ENCODE measurements at regions not wholly inside any gene's neighbourhood (a gene's known extent, or its start where the extent isn't known, plus 50 kb on each side); places are given as distances from the start of the nearest gene placed in this dataset.

- intact Hi-C loops (cut with DNase I) = no loop called here
- DNase-seq (ENCODE audit: low spot score) = no peak
Observed at GRCh38 chrX:84611843-84612636, 109.8 kb upstream of the HDX start.

- DNase-seq (ENCODE audit: low spot score) = no peak
- intact Hi-C loops (cut with DNase I) = loop anchor here in 1 of 2 donors (5.0 kb wide), 1 partner anchor 1067 kb away; no protein-coding TSS in a partner anchor
Observed at GRCh38 chrX:84634201-84634782, 132.0 kb upstream of the HDX start.

- no peak for DNase-seq (ENCODE audit: low spot score)
- intact Hi-C loops (cut with DNase I) = no loop called here
Observed at GRCh38 chrX:84666086-84666485, 163.8 kb upstream of the HDX start.

- intact Hi-C loops (cut with DNase I) = no loop called here
- DNase-seq (ENCODE audit: low spot score) = no peak
Observed at GRCh38 chrX:84690228-84690627, 188.0 kb upstream of the HDX start.

GRCh38 chrX:84709987-84710386, 207.7 kb upstream of the HDX start:
- intact Hi-C loops (cut with DNase I) = no loop called here
- DNase-seq (ENCODE audit: low spot score) = no peak

GRCh38 chrX:84710611-84711010, 208.4 kb upstream of the HDX start:
- intact Hi-C loops (cut with DNase I) = no loop called here
- DNase-seq (ENCODE audit: low spot score) = no peak

GRCh38 chrX:84712621-84713020, 210.4 kb upstream of the HDX start:
- DNase-seq (ENCODE audit: low spot score) = no peak
- intact Hi-C loops (cut with DNase I) = no loop called here

- intact Hi-C loops (cut with DNase I) = no loop called here
- DNase-seq (ENCODE audit: low spot score) = no peak
Observed at GRCh38 chrX:84715315-84715714, 213.1 kb upstream of the HDX start.

GRCh38 chrX:84717343-84717742, 215.1 kb upstream of the HDX start:
- intact Hi-C loops (cut with DNase I) = no loop called here

GRCh38 chrX:84721416-84721815, 219.2 kb upstream of the HDX start:
- no peak for DNase-seq (ENCODE audit: low spot score)
- intact Hi-C loops (cut with DNase I) = no loop called here

More at GRCh38 chrX:84717343-84717742, 215.1 kb upstream of the HDX start:
- DNase-seq (ENCODE audit: low spot score) = no peak

- DNase-seq (ENCODE audit: low spot score) = no peak
- intact Hi-C loops (cut with DNase I) = no loop called here
Observed at GRCh38 chrX:84724576-84724975, 222.3 kb upstream of the HDX start.

- DNase-seq (ENCODE audit: low spot score) = no peak
- intact Hi-C loops (cut with DNase I) = no loop called here
Observed at GRCh38 chrX:84729408-84729807, 227.2 kb upstream of the HDX start.

GRCh38 chrX:84729809-84730208, 227.6 kb upstream of the HDX start:
- intact Hi-C loops (cut with DNase I) = loop anchor here in 1 of 2 donors (10.0 kb wide), 1 partner anchor 175 kb away; no protein-coding TSS in a partner anchor
- DNase-seq (ENCODE audit: low spot score) = no peak

- intact Hi-C loops (cut with DNase I) = loop anchor here in 1 of 2 donors (10.0 kb wide), 1 partner anchor 170 kb away; no protein-coding TSS in a partner anchor
Observed at GRCh38 chrX:84735025-84735424, 232.8 kb upstream of the HDX start.

GRCh38 chrX:84737471-84737871, 235.2 kb upstream of the HDX start:
- intact Hi-C loops (cut with DNase I) = loop anchor here in 1 of 2 donors (10.0 kb wide), 1 partner anchor 167 kb away; no protein-coding TSS in a partner anchor
- no peak for DNase-seq (ENCODE audit: low spot score)

More at GRCh38 chrX:84735025-84735424, 232.8 kb upstream of the HDX start:
- DNase-seq (ENCODE audit: low spot score) = no peak

- DNase-seq (ENCODE audit: low spot score) = no peak
Observed at GRCh38 chrX:84747516-84747915, 245.3 kb upstream of the HDX start.

GRCh38 chrX:84748965-84749656, 246.9 kb upstream of the HDX start:
- intact Hi-C loops (cut with DNase I) = no loop called here
- DNase-seq (ENCODE audit: low spot score) = no peak

More at GRCh38 chrX:84747516-84747915, 245.3 kb upstream of the HDX start:
- intact Hi-C loops (cut with DNase I) = no loop called here

- intact Hi-C loops (cut with DNase I) = no loop called here
- DNase-seq (ENCODE audit: low spot score) = no peak
Observed at GRCh38 chrX:84760560-84760959, 243.1 kb upstream of the APOOL start.

GRCh38 chrX:84796321-84796720, 207.4 kb upstream of the APOOL start:
- no peak for DNase-seq (ENCODE audit: low spot score)
- intact Hi-C loops (cut with DNase I) = no loop called here

GRCh38 chrX:84830836-84831235, 172.8 kb upstream of the APOOL start:
- DNase-seq (ENCODE audit: low spot score) = no peak
- intact Hi-C loops (cut with DNase I) = no loop called here
